DMS153 (cell line): ENCODE measurements at regions not wholly inside any gene's neighbourhood (a gene's known extent, or its start where the extent isn't known, plus 50 kb on each side); places are given as distances from the start of the nearest gene placed in this dataset.

Source experiments
- DNase-seq: peaks from one replicate; lab custom pipeline; 2025; lab: John Stamatoyannopoulos, UW

GRCh38 chr7:156069891-156070290, 257.6 kb upstream of the SHH start:
- no peak for DNase-seq

- no peak for DNase-seq
These were observed 254.9 kb upstream of the SHH start for GRCh38 chr7:156067156-156067555.

- DNase-seq: no peak
These were observed 253.1 kb upstream of the SHH start for GRCh38 chr7:156065400-156065799.

GRCh38 chr7:156064971-156065386, 252.7 kb upstream of the SHH start:
- DNase-seq: no peak

- no peak for DNase-seq
These were observed 251.1 kb upstream of the SHH start for GRCh38 chr7:156063241-156063810.

GRCh38 chr7:156062286-156062685, 250.0 kb upstream of the SHH start:
- no peak for DNase-seq

- no peak for DNase-seq
These were observed 249.5 kb upstream of the SHH start for GRCh38 chr7:156061689-156062255.

- no peak for DNase-seq
These were observed 248.7 kb upstream of the SHH start for GRCh38 chr7:156060925-156061324.

- DNase-seq: no peak
These were observed 247.1 kb upstream of the SHH start for GRCh38 chr7:156059369-156059768.

GRCh38 chr7:156058248-156058647, 246.0 kb upstream of the SHH start:
- DNase-seq: no peak

- DNase-seq: no peak
These were observed 244.3 kb upstream of the SHH start for GRCh38 chr7:156056534-156056933.

GRCh38 chr7:156055206-156055822, 243.1 kb upstream of the SHH start:
- no peak for DNase-seq

GRCh38 chr7:156051884-156052283, 239.6 kb upstream of the SHH start:
- no peak for DNase-seq

- DNase-seq: no peak
These were observed 238.6 kb upstream of the SHH start for GRCh38 chr7:156050636-156051569.

GRCh38 chr7:156049366-156049765, 237.1 kb upstream of the SHH start:
- no peak for DNase-seq

GRCh38 chr7:156046031-156046560, 233.8 kb upstream of the SHH start:
- DNase-seq: no peak

- no peak for DNase-seq
These were observed 231.3 kb upstream of the SHH start for GRCh38 chr7:156043416-156044178.

- DNase-seq: no peak
These were observed 229.1 kb upstream of the SHH start for GRCh38 chr7:156041398-156041797.

- no peak for DNase-seq
These were observed 227.9 kb upstream of the SHH start for GRCh38 chr7:156039971-156040677.

- no peak for DNase-seq
These were observed 226.9 kb upstream of the SHH start for GRCh38 chr7:156039194-156039593.

- no peak for DNase-seq
These were observed 226.1 kb upstream of the SHH start for GRCh38 chr7:156038345-156038744.
